ENCODE measurements at regions not wholly inside any gene's neighbourhood (a gene's known extent, or its start where the extent isn't known, plus 50 kb on each side); places are given as distances from the start of the nearest gene placed in this dataset.
"Not testable (repeated sequence)": the region's sequence is repeated elsewhere in the genome, so short reads cannot be mapped to it uniquely, and the experiment has no call there.

DNA sequence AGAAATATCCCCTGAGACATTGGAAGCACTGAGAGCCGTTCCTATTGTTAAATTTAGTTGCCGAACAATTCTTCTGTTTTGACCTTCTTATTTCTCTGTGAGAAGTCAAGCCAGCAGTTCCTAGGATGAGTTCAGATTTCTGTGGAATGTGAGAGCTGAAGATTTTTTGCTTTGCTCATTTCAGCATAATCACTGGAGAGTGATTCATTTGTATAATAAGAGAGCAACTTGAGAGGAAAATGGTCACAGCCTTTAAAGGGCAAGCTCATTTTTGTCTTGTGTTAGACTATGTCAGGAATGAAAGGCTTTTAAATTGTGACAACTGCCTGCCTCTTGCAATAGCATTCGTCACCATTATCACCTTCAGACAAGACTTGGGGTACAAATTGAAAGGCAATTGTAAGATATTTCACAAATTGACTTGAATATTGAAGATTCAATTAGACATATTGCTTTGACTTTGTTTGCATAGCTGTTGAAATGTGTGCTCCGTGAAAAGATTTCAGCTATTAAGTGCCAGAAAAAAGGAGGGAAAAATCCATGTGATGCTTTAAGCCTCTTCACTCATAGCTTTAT is 900.0 kb upstream of the GOT2 start:
- no peak for DNase-seq (ENCODE audit: low spot score in 2 of 2)
- H3K27me3 Mint-ChIP-seq = no peaks in the 10 kb centered on the region

DNA sequence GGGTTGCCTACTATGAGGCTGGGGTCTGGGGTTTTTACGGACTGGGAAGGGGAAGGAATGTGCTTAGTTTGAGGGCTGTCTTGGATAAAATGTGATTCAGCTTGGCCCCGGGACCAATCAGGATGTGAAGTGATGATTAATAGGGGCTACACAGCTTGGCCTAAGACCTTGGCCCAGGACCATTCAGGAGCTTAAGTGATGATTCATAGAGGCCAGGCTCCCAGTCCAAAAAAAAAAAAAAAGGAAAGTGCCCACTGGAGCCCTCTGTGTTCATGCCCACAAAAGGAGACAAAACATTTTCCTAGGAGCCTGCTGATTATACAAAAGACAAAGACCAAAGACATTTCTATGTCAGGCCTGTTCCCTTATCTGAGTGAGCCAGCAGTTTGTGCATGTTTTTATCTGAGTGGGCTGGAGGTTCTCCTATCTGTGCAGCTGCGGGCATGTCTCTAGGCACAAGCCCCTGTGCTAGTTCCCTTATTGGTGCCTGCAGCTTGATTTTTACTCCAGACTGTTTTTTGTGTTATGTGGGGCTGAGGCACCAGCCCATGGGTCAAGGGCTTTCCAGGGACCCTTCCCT is 898.2 kb upstream of the GOT2 start:
- no peaks in the 10 kb centered on the region for H3K27me3 Mint-ChIP-seq
- no peak overlapping the region for H3K27ac Mint-ChIP-seq
- no peak overlapping the region for H3K4me3 Mint-ChIP-seq
- DNase-seq (ENCODE audit: low spot score in 2 of 2) (no peak), ATAC-seq (ENCODE audit: low read depth) (no peak)
- no peaks in the 10 kb centered on the region for H3K36me3 Mint-ChIP-seq
- H3K9me3 Mint-ChIP-seq = peaks cover 6% of the 10 kb centered on the region
- H3K4me1 Mint-ChIP-seq = no peaks in the 10 kb centered on the region

More for the DNA sequence above, 900.0 kb upstream of the GOT2 start:
- no peaks in the 10 kb centered on the region for H3K36me3 Mint-ChIP-seq
- no peak for ATAC-seq (ENCODE audit: low read depth)
- no peak overlapping the region for H3K27ac Mint-ChIP-seq
- no peaks in the 10 kb centered on the region for H3K4me1 Mint-ChIP-seq
- H3K4me3 Mint-ChIP-seq = no peak overlapping the region
- H3K9me3 Mint-ChIP-seq = peaks cover 4% of the 10 kb centered on the region

DNA sequence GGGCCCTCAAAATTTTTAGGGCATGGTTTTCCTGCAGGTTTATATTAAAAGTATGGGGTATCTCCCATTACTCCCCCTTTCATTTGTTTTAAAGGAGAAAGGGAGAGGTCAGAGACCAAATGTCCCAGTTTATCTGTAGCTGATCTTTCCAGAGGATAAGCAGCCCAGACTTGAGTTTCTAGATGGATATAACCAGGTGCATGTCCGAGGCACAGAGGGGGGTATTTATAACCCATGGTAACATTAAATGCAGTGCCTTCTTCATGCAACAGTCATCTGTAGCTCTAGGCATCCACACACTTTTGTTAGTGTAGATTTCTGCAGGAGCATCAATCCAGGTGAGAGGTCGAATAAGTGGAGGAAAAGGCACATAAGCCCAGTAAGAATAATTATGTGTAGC is 890.3 kb upstream of the GOT2 start:
- not testable (repeated sequence) for H3K36me3 Mint-ChIP-seq; H3K9me3 Mint-ChIP-seq; H3K4me3 Mint-ChIP-seq; H3K4me1 Mint-ChIP-seq; H3K27me3 Mint-ChIP-seq; ATAC-seq (ENCODE audit: low read depth); DNase-seq (ENCODE audit: low spot score in 2 of 2); H3K27ac Mint-ChIP-seq

DNA sequence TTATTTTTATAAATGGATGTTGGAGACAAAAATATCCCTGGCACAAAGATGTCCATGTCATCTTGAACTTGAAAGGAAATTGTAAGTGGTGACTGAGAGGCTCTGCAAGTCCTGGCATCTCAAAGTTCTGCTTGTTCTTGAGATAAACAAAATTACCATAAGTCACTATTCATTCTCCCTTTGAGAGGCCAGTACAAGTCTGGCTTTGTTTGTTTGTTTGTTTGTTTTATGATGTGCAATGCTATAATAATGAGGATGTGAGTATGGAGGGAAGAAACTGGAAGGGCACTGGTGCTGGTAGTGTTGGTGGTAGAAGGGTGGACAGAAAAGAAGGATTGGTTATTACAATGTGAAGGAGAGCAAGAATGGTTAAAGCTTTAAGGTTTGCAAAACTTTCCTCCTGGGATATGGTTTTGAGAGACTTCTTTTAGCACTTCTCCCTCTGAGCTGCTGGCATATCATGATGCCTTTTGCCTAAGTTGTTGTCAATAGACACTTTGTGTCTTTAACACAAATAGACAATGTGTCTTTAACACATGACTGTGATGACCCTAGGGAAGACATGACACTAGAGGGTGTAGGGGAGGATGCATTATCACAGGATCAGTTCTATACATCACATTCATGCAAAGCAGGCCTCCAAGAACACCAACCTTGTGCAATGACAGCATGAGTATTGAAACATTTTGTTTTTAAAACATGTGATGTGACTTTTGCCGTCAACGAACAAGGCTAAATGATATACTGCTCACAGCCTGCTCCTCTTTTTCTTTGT is 880.5 kb upstream of the GOT2 start:
- Mint-ChIP-seq H3K4me1 (no peaks in the 10 kb centered on the region), H3K9me3 (peaks cover 7% of the 10 kb centered on the region)

DNA sequence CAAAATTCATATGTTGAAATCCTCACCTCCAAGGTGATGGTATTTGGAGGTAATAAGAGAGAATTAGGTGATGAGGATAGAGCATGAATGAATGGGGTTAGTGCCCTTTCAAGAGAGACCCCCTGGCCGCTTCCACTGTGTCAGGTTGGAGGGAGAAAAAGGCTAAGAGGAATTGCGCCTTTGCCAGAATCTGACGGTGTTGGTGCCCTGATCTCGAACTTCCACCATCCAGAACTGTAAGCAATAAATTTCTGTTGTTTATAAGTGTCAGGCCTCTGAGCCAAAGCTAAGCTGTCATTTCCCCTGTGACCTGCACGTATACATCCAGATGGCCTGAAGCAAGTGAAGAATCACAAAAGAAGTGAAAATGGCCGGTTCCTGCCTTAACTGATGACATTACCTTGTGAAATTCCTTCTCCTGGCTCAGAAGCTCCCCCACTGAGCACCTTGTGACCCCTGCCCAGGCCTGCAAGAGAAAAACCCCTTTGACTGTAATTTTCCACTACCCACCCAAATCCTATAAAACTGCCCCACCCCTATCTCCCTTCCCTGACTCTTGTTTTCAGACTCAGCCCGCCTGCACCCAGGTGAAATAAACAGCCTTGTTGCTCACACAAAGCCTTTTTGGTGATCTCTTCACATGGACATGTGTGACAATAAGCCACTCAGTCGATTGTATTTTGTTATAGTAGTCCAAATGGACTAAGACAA is 878.9 kb upstream of the GOT2 start:
- DNase-seq (ENCODE audit: low spot score in 2 of 2); ATAC-seq (ENCODE audit: low read depth); H3K27me3 Mint-ChIP-seq; H3K9me3 Mint-ChIP-seq; H3K27ac Mint-ChIP-seq; H3K4me1 Mint-ChIP-seq; H3K36me3 Mint-ChIP-seq; H3K4me3 Mint-ChIP-seq: not testable (repeated sequence)

More for the DNA sequence above, 880.5 kb upstream of the GOT2 start:
- Mint-ChIP-seq H3K4me3 (no peak overlapping the region), H3K27ac (no peak overlapping the region), H3K36me3 (no peaks in the 10 kb centered on the region), H3K27me3 (no peaks in the 10 kb centered on the region)
- no peak for DNase-seq (ENCODE audit: low spot score in 2 of 2)
- ATAC-seq (ENCODE audit: low read depth) = no peak

GRCh38 chr16:59612094-59612493 is 878.0 kb upstream of the GOT2 start:
- H3K27ac Mint-ChIP-seq = no peak overlapping the region
- DNase-seq (ENCODE audit: low spot score in 2 of 2) (no peak), ATAC-seq (ENCODE audit: low read depth) (no peak)
- H3K36me3 Mint-ChIP-seq = no peaks in the 10 kb centered on the region
- no peak overlapping the region for H3K4me3 Mint-ChIP-seq
- no peaks in the 10 kb centered on the region for H3K4me1 Mint-ChIP-seq
- H3K9me3 Mint-ChIP-seq = peaks cover 9% of the 10 kb centered on the region
- H3K27me3 Mint-ChIP-seq = no peaks in the 10 kb centered on the region

DNA sequence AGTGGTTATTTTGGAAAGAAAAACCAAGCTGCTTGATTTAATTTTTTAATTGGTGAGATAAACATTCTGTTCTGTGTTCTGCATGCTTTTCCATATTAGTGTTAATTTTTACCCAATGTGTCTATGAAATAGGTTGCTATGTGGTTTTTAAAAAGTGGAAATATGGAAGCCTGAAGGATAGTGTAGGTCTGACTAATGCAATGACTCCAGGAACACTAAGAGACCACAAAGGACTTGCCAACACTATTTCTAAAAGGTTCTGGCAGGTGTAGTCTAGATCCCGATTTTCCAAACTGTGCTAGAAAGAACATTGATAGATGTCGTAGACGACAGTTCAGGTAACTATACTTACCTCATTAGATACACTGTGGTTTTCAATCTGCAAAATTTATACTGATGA is 877.4 kb upstream of the GOT2 start:
- ATAC-seq (ENCODE audit: low read depth) (no peak), DNase-seq (ENCODE audit: low spot score in 2 of 2) (no peak)
- Mint-ChIP-seq H3K9me3 (peaks cover 11% of the 10 kb centered on the region), H3K27me3 (no peaks in the 10 kb centered on the region), H3K4me3 (no peak overlapping the region), H3K36me3 (no peaks in the 10 kb centered on the region), H3K4me1 (no peaks in the 10 kb centered on the region), H3K27ac (no peak overlapping the region)

- Mint-ChIP-seq H3K27me3 (no peaks in the 10 kb centered on the region), H3K36me3 (no peaks in the 10 kb centered on the region), H3K4me1 (no peaks in the 10 kb centered on the region), H3K4me3 (no peak overlapping the region), H3K27ac (no peak overlapping the region), H3K9me3 (peaks cover 5% of the 10 kb centered on the region)
- DNase-seq (ENCODE audit: low spot score in 2 of 2) (no peak), ATAC-seq (ENCODE audit: low read depth) (no peak)
Measured at GRCh38 chr16:59605706-59606105, 871.6 kb upstream of the GOT2 start.

DNA sequence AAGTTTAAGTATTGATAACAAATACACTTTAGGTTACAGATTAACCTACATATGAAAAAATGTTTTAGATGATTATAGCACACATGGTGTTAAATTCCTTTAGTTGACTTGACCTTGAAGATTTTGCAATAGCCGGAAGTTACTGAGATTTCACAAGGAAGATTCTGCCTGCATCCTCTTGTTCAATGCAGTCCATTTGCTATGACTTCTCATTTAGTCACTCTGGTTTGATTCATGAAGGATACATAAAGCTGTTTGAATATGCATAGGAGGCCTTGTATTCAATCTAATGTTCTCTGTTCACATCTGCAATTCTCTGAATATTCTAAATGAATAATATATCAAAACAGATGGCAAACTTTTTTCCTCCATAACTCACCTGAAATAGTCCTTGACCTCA is 870.2 kb upstream of the GOT2 start:
- no peaks in the 10 kb centered on the region for H3K36me3 Mint-ChIP-seq

GRCh38 chr16:59601452-59601851 is 867.3 kb upstream of the GOT2 start:
- Mint-ChIP-seq H3K27ac (no peak overlapping the region), H3K36me3 (no peaks in the 10 kb centered on the region), H3K27me3 (no peaks in the 10 kb centered on the region), H3K9me3 (peaks cover 2% of the 10 kb centered on the region), H3K4me3 (no peak overlapping the region), H3K4me1 (peaks cover 3% of the 10 kb centered on the region)
- no peak for ATAC-seq (ENCODE audit: low read depth)
- DNase-seq (ENCODE audit: low spot score in 2 of 2) = no peak

More for the DNA sequence above, 870.2 kb upstream of the GOT2 start:
- no peaks in the 10 kb centered on the region for H3K4me1 Mint-ChIP-seq
- no peak overlapping the region for H3K4me3 Mint-ChIP-seq
- no peak overlapping the region for H3K27ac Mint-ChIP-seq
- peaks cover 5% of the 10 kb centered on the region for H3K9me3 Mint-ChIP-seq
- ATAC-seq (ENCODE audit: low read depth) = no peak
- DNase-seq (ENCODE audit: low spot score in 2 of 2) = no peak
- no peaks in the 10 kb centered on the region for H3K27me3 Mint-ChIP-seq

DNA sequence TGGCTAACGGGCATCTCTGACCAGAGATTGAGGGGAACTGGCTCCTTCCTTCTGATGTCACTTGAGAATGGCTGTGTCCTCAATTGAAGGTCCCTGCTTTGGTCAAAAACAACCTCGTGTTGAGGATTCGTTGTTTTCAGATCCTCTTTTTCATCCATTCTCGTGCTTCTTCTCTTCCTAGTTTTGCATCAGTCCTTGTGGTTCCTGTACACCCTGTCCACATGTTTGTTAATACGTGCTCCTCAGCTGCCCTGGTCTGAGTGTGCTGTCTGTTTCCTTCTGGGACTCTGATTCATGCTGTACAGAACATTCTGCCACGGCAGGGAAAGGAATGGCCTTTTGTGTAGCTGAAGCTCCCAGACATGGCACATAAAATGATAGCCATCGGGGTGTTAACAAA is 863.2 kb upstream of the GOT2 start:
- H3K4me1 Mint-ChIP-seq = peaks cover 6% of the 10 kb centered on the region
- peak overlapping the region; percentile 25 for H3K27ac Mint-ChIP-seq
- H3K4me3 Mint-ChIP-seq = no peak overlapping the region
- ATAC-seq (ENCODE audit: low read depth) (peak; percentile 45), DNase-seq (ENCODE audit: low spot score in 2 of 2) (no peak)
- no peaks in the 10 kb centered on the region for H3K36me3 Mint-ChIP-seq
- peaks cover 4% of the 10 kb centered on the region for H3K9me3 Mint-ChIP-seq
- no peaks in the 10 kb centered on the region for H3K27me3 Mint-ChIP-seq

- no peak overlapping the region for H3K4me3 Mint-ChIP-seq
- no peak overlapping the region for H3K27ac Mint-ChIP-seq
- ATAC-seq (ENCODE audit: low read depth) (no peak), DNase-seq (ENCODE audit: low spot score in 2 of 2) (no peak)
- H3K27me3 Mint-ChIP-seq = no peaks in the 10 kb centered on the region
- peaks cover 5% of the 10 kb centered on the region for H3K9me3 Mint-ChIP-seq
- peaks cover 6% of the 10 kb centered on the region for H3K4me1 Mint-ChIP-seq
- H3K36me3 Mint-ChIP-seq = no peaks in the 10 kb centered on the region
Measured at GRCh38 chr16:59596693-59597092, 862.6 kb upstream of the GOT2 start.

- H3K27ac Mint-ChIP-seq = no peak overlapping the region
- DNase-seq (ENCODE audit: low spot score in 2 of 2) (no peak), ATAC-seq (ENCODE audit: low read depth) (peak; percentile 38)
- H3K4me3 Mint-ChIP-seq = no peak overlapping the region
- no peaks in the 10 kb centered on the region for H3K36me3 Mint-ChIP-seq
- H3K27me3 Mint-ChIP-seq = no peaks in the 10 kb centered on the region
- H3K9me3 Mint-ChIP-seq = peaks cover 5% of the 10 kb centered on the region
- H3K4me1 Mint-ChIP-seq = peaks cover 6% of the 10 kb centered on the region
Measured at GRCh38 chr16:59593194-59593661, 859.1 kb upstream of the GOT2 start.

GRCh38 chr16:59591480-59591879 is 857.4 kb upstream of the GOT2 start:
- H3K4me3 Mint-ChIP-seq = no peak overlapping the region
- peaks cover 3% of the 10 kb centered on the region for H3K9me3 Mint-ChIP-seq
- H3K36me3 Mint-ChIP-seq = no peaks in the 10 kb centered on the region
- H3K4me1 Mint-ChIP-seq = peaks cover 3% of the 10 kb centered on the region
- ATAC-seq (ENCODE audit: low read depth) = no peak
- no peak overlapping the region for H3K27ac Mint-ChIP-seq
- no peak for DNase-seq (ENCODE audit: low spot score in 2 of 2)
- no peaks in the 10 kb centered on the region for H3K27me3 Mint-ChIP-seq

Measured in memory B cell (primary cell).